8988T (cell line): ENCODE measurements at regions not wholly inside any gene's neighbourhood (a gene's known extent, or its start where the extent isn't known, plus 50 kb on each side); places are given as distances from the start of the nearest gene placed in this dataset.
"Not testable (repeated sequence)": the region's sequence is repeated elsewhere in the genome, so short reads cannot be mapped to it uniquely, and the experiment has no call there.

Experiments used
- DNase-seq: peaks from one replicate; pipeline ENCODE4 v3.0.0; 2011

- DNase-seq: not testable (repeated sequence)
Observed at GRCh38 chr10:46645110-46645509, 66.2 kb downstream of the SYT15 start.

GRCh38 chr10:46646132-46646531 lies 67.2 kb downstream of the SYT15 start:
- DNase-seq: not testable (repeated sequence)

- not testable (repeated sequence) for DNase-seq
Observed at GRCh38 chr10:46650967-46651366, 72.0 kb downstream of the SYT15 start.

- DNase-seq: not testable (repeated sequence)
Observed at GRCh38 chr10:46657437-46657836, 78.5 kb downstream of the SYT15 start.

- DNase-seq: not testable (repeated sequence)
Observed at GRCh38 chr10:46660027-46660834, 81.3 kb downstream of the SYT15 start.

GRCh38 chr10:46660835-46661164 lies 81.9 kb downstream of the SYT15 start:
- not testable (repeated sequence) for DNase-seq

- not testable (repeated sequence) for DNase-seq
Observed at GRCh38 chr10:46665536-46665935, 86.6 kb downstream of the SYT15 start.

- DNase-seq: not testable (repeated sequence)
Observed at GRCh38 chr10:46668357-46668997, 89.5 kb downstream of the SYT15 start.

- not testable (repeated sequence) for DNase-seq
Observed at GRCh38 chr10:46677836-46678435, 99.0 kb downstream of the SYT15 start.

- not testable (repeated sequence) for DNase-seq
Observed at GRCh38 chr10:46691397-46691796, 112.5 kb downstream of the SYT15 start.

GRCh38 chr10:46693218-46693617 lies 114.3 kb downstream of the SYT15 start:
- not testable (repeated sequence) for DNase-seq

- DNase-seq: not testable (repeated sequence)
Observed at GRCh38 chr10:46717264-46717663, 138.3 kb downstream of the SYT15 start.

- not testable (repeated sequence) for DNase-seq
Observed at GRCh38 chr10:46718014-46718413, 139.1 kb downstream of the SYT15 start.

GRCh38 chr10:46720386-46720785 lies 141.5 kb downstream of the SYT15 start:
- DNase-seq: not testable (repeated sequence)

GRCh38 chr10:46720811-46721518 lies 142.0 kb downstream of the SYT15 start:
- DNase-seq: not testable (repeated sequence)

GRCh38 chr10:46724258-46724657 lies 145.3 kb downstream of the SYT15 start:
- not testable (repeated sequence) for DNase-seq

- not testable (repeated sequence) for DNase-seq
Observed at GRCh38 chr10:46728359-46728758, 149.4 kb downstream of the SYT15 start.

GRCh38 chr10:46730729-46731128 lies 151.8 kb downstream of the SYT15 start:
- not testable (repeated sequence) for DNase-seq

GRCh38 chr10:46733635-46734261 lies 154.8 kb downstream of the SYT15 start:
- DNase-seq: not testable (repeated sequence)

- not testable (repeated sequence) for DNase-seq
Observed at GRCh38 chr10:46734262-46734642, 155.3 kb downstream of the SYT15 start.

- DNase-seq: not testable (repeated sequence)
Observed at GRCh38 chr10:46739919-46740318, 161.0 kb downstream of the SYT15 start.

- DNase-seq: not testable (repeated sequence)
Observed at GRCh38 chr10:46740368-46740767, 161.4 kb downstream of the SYT15 start.

GRCh38 chr10:46749003-46749402 lies 162.2 kb upstream of the PTPN20 start:
- DNase-seq: not testable (repeated sequence)
